GM19372 (cell line): ENCODE measurements at regions not wholly inside any gene's neighbourhood (a gene's known extent, or its start where the extent isn't known, plus 50 kb on each side); places are given as distances from the start of the nearest gene placed in this dataset.
"Not testable (repeated sequence)": the region's sequence is repeated elsewhere in the genome, so short reads cannot be mapped to it uniquely, and the experiment has no call there.

Source experiments
- ATAC-seq: cut with Tn5 transposase; IDR thresholded peaks from one replicate; pipeline ENCODE4 v1.9.1; 2021; ENCODE audit warnings: mild to moderate bottlenecking, low read depth, moderate library complexity; ENCODE audit not compliant: unreplicated experiment

- not testable (repeated sequence) for ATAC-seq
Observed at GRCh38 chr9:117851836-117852461, 147.7 kb downstream of the TLR4 start.

DNA sequence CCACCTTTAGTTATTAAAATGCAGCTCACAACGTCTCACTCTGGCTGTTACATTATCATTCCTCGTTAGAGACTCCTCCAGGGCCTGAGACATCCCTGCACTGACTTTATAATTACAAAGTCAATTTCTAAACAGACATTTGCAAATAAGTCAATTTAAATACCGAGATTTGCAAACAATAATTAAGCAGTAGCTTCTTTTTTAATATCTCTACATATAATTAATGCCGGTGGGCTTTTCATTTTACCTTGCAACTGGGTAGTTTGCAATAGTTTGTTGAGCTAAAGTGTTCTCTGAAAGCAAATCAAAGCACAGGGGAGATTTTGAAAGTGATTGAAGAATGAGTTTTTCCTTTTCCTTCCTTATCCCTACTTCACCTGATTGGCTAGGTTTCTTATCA, 154.4 kb downstream of the TLR4 start:
- no peak for ATAC-seq

DNA sequence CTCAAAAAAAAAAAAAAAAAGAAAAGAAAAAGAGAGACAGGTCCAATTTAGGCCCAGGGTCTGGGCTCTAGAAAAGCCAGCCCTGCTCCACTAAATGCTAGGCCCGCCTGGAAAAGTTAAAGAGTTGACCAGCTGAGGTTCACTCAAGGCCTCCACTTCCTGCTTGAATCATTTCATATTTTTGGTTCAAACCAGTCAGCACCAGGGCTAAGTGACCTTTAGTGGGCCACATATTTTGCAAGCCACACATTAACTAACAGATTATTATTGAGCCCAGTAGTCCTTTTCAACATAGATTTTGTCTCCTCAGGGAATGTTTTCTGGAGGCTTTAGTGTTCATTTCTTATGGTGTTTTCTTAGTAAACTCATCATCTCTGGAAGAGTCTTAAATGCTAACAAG, 156.6 kb downstream of the TLR4 start:
- no peak for ATAC-seq

- ATAC-seq = no peak
Observed at GRCh38 chr9:117864385-117865057, 160.3 kb downstream of the TLR4 start.

DNA sequence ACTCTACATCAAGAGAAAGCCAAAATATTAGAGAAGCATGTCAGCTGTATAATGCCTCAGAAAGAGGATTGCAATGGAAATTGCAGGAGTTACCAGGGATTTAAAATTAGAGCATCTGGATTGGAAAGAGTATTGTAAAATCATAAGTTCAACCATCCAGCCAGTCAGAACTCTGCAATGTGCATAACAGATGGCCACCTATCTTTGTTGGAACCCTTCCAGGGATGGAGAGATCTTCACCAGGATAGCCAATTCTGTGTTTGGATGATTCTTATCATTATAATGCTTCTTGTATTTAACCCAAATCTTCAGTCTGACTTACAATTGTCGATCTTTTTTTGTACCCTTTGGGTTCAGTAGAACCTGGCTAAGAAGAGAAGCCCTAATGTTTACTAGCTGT, 164.4 kb downstream of the TLR4 start:
- ATAC-seq = no peak

- ATAC-seq = no peak
Observed at GRCh38 chr9:117869287-117869686, 165.1 kb downstream of the TLR4 start.

DNA sequence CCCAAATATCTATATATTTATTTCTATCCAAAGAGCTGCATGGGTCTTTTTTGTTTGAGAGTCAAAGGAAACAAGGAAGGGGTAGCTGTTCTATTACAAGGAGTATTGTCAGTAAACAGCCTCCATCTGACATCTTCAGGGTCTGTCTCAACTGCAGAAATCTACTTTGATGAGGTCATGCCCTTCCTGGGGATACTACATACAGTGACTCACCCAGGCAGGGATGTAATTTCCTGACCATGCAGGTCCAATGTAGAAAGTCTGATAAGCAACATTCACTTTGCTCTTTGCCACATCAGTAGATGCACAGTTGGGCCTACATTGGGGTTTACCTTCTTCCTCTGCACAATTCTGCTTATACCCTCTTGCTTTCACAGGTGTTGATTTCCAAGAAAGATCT, 165.5 kb downstream of the TLR4 start:
- no peak for ATAC-seq

DNA sequence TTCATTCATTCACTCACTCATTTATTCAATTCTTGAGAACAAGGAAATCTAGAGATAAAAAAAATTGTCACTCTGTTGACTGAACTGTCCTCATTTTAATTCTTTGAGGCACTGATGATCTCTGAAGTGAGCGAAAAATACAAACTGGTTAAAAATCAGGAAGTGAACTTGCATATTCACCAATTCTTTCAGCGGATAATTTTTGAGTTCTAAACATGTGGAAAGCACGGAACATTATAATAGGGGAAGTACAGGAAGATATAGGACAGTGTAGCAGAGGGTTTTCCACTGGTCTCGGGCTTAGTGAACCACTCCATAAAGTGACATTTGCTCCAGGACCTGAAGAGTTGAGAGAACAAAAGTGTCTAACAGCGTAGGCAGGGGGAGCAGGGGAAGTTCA, 169.5 kb downstream of the TLR4 start:
- no peak for ATAC-seq

GRCh38 chr9:117875886-117876285, 171.7 kb downstream of the TLR4 start:
- ATAC-seq = no peak

GRCh38 chr9:117882171-117882570, 178.0 kb downstream of the TLR4 start:
- no peak for ATAC-seq

DNA sequence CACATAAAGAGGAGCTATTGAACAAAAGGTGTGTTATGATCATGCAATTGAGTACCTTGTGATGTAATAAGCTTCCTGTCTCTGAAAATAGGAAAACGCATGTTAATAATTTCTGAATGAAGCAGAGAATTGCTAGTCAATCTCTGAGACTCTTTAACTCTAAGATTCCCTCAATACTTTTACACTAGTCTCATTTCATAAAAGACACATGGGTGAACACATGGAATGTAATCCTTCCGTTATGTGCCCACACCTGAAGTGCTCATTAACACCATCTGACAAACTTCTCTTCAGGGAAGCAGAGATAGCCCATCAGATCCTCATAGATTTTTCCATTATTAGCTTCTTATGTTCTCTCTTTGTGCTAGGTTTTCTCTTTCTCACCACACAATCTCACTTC, 182.4 kb downstream of the TLR4 start:
- ATAC-seq = no peak

GRCh38 chr9:117887383-117887782, 183.2 kb downstream of the TLR4 start:
- ATAC-seq = no peak

GRCh38 chr9:117887941-117888340, 183.7 kb downstream of the TLR4 start:
- no peak for ATAC-seq

- ATAC-seq = no peak
Observed at GRCh38 chr9:117903453-117903852, 199.2 kb downstream of the TLR4 start.

GRCh38 chr9:117906763-117907162, 202.6 kb downstream of the TLR4 start:
- ATAC-seq = no peak

DNA sequence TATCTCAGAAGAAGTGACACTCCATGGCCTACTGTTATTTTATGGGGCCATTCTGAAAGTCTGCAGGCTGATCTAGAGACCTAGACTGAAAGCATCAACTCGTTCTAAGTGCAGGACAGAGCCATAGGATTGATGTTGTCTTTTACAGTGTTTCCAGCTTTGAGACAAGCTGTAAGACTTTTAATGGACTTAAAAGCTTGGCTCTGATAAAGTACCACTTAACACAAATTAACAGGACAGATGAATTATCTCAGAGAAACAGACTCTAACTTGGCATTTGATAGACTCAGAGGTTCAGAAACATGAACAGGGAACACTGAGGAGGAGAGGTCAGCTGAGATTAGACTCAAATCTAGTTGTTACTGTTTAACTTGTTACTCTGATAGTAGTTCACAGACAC, 203.2 kb downstream of the TLR4 start:
- no peak for ATAC-seq

GRCh38 chr9:117916291-117916690, 212.1 kb downstream of the TLR4 start:
- ATAC-seq = no peak

DNA sequence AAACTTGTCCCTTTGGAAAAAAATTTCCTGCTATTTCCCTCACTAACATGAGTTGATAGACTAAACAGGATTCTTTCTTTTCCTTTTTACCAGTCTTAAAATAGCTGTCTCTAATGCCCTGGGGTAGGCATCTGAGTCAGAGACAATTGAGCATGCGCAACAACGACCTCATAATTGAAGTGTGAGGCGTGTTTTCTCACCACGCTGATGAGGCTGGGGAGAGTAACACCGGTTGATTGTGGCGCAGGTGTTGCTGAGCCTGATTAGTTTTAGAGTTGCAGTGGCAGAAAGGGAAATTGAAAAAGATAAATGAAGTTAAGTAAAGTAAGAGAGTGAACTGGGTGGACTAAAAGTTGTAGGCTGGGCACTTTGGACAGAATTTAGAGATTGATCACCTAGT, 213.7 kb downstream of the TLR4 start:
- ATAC-seq = no peak

DNA sequence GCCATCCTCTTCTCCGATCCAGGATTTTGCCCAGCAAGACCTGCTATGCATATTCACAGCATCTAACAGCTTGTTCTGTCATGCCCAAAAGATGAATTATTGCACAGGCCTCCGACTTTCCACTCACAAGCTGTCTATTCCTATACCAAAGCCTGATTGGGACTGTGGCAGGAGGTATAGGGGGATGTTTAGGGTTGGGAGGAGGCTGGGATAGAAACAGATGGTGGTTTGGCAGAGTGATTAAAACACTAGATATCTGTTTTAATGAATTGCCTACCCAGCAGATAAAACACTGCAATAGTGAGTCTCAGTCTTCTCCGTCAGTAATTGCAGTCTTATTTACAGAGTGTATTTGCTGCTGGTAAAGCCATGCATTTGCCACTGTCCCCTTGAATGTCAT, 215.3 kb downstream of the TLR4 start:
- ATAC-seq = no peak

- ATAC-seq = no peak
Observed at GRCh38 chr9:117926031-117926658, 221.9 kb downstream of the TLR4 start.

DNA sequence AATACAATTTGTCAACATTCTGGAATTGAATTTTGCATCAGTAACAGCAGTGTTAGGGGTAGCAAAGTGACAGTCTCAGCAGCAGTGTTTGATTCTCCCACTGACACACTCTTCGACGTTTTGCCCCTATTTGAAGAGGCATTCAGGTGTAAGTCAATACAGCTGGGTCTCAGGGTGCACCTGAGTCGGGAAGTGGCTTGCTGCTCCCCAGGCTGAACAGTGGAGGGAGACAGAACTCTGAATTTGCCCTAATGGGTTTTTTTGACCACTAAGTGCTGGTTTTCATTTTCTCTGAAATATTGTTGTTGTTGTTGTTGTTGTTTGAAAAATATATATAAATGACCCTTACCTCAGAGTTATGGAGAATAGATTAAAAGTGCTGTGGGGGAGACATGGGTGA, 223.2 kb downstream of the TLR4 start:
- no peak for ATAC-seq

DNA sequence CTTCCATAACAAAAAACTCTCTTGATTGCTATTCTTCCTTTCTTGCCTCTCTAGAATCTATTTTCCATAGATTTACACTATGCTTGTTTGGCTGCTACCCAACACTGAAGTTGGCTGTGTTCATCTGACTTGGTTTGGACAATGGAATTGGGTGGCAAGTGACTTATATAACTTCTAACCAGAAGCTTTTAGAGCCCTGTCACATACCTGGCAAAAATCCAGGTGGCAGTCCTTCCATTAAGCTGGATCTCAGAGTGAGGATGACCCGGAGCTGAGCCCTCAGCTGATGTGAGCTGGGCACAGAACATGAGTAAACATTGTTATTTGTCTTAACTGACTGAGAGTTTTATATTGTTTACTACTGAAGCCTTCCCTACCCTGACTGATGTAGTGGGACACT, 225.7 kb downstream of the TLR4 start:
- ATAC-seq = no peak
